Endothelial cell of umbilical vein (primary cell): ENCODE measurements at regions not wholly inside any gene's neighbourhood (a gene's known extent, or its start where the extent isn't known, plus 50 kb on each side); places are given as distances from the start of the nearest gene placed in this dataset.

Experiments used
- BruUV-seq: library from RNA; stranded (reverse); fragments of 400-500 nt; replicated peaks from 2 replicates; lab custom pipeline; 2021; lab: Mats Ljungman, UMichigan
- CTCF ChIA-PET: fragments of 300-600, 350-600 bp; sonication (Branson Sonifier 250); formaldehyde crosslinking; loops from one replicate; lab custom pipeline; 2021; ENCODE audit warnings: antibody characterized with exemption, inconsistent platforms; lab: Charles Lee
- POLR2A ChIA-PET: fragments of 300-600, 350-600 bp; sonication (Branson Sonifier 250); formaldehyde crosslinking; loops from one replicate; lab custom pipeline; 2021; ENCODE audit warnings: antibody characterized with exemption, inconsistent platforms; lab: Charles Lee
- DNase-seq: peaks from one replicate; pipeline ENCODE4 v3.0.0-alpha.2; 2011; ENCODE audit warnings: low read depth, low spot score
- FAIRE-seq: peaks from 2 replicates; lab custom pipeline; 2011; peaks lifted over from hg19 to GRCh38; lab: Jason Lieb, UNC
- H2AFZ ChIP-seq: 2 replicates; pipeline ENCODE4 v1.6.0; 2012; ENCODE audit warnings: low read depth, low read length, control low read depth, inconsistent platforms
- H3K27ac ChIP-seq: 2 replicates; pipeline ENCODE4 v1.5.1; 2011; ENCODE audit warnings: low read depth, mild to moderate bottlenecking, control low read depth, low read length, moderate library complexity; ENCODE audit not compliant: insufficient read depth
- H3K27me3 ChIP-seq, 2 experiments: 2 replicates each; pipeline versions ENCODE4 v1.6.0 to v1.6.1; 2011; ENCODE audit warnings: low read length in 2 of 2, mixed read lengths in 1 of 2; ENCODE audit not compliant: control insufficient read depth in 2 of 2, insufficient read depth in 2 of 2
- H3K36me3 ChIP-seq, 2 experiments: 2 replicates in 1 of 2; 3 replicates in 1 of 2; pipeline ENCODE4 v1.5.1; 2011; ENCODE audit warnings: low read length in 2 of 2, mild to moderate bottlenecking in 1 of 2, moderate library complexity in 1 of 2; ENCODE audit not compliant: control insufficient read depth in 2 of 2, insufficient read depth in 2 of 2; ENCODE audit errors: extremely low read depth in 1 of 2
- H3K4me1 ChIP-seq: 3 replicates; pipeline ENCODE4 v1.5.1; 2011; ENCODE audit warnings: mild to moderate bottlenecking, low read length; ENCODE audit not compliant: control insufficient read depth, insufficient read depth; ENCODE audit errors: extremely low read depth
- H3K4me2 ChIP-seq: 2 replicates; pipeline ENCODE4 v1.6.1; 2011; ENCODE audit warnings: low read length, control low read depth, mixed read lengths; ENCODE audit not compliant: insufficient read depth
- H3K4me3 ChIP-seq, 3 experiments: fragments of 200-600 bp in 1 of 3; sonication (generic), shearing (Covaris generic) in 1 of 3; replicated peaks in 1 of 3; 2 replicates each; pipeline ENCODE4 v1.5.1; 2011 to 2016; ENCODE audit warnings: control low read depth in 3 of 3, low read length in 3 of 3, mild to moderate bottlenecking in 2 of 3, inconsistent platforms in 1 of 3, low read depth in 1 of 3, moderate library complexity in 1 of 3; ENCODE audit not compliant: insufficient read depth in 1 of 3
- H3K79me2 ChIP-seq: 2 replicates; pipeline ENCODE4 v1.6.0; 2012; ENCODE audit warnings: low read length, inconsistent platforms; ENCODE audit not compliant: control insufficient read depth, insufficient read depth
- H3K9ac ChIP-seq: replicated peaks from 2 replicates; pipeline ENCODE3; 2011; ENCODE audit warnings: low read length, control low read depth; ENCODE audit not compliant: insufficient read depth; ENCODE audit errors: extremely low read depth
- H3K9me1 ChIP-seq: replicated peaks from 3 replicates; pipeline ENCODE4 v1.6.0; 2011; ENCODE audit warnings: mild to moderate bottlenecking, low read length; ENCODE audit not compliant: control insufficient read depth, insufficient read depth; ENCODE audit errors: extremely low read depth
- H3K9me3 ChIP-seq: replicated peaks from 2 replicates; pipeline ENCODE4 v1.5.1; 2012; ENCODE audit warnings: low read length, inconsistent platforms; ENCODE audit not compliant: control insufficient read depth, insufficient read depth
- H4K20me1 ChIP-seq: replicated peaks from 2 replicates; pipeline ENCODE3; 2011; ENCODE audit warnings: mild to moderate bottlenecking, low read length; ENCODE audit not compliant: control insufficient read depth, insufficient read depth; ENCODE audit errors: extremely low read depth
- EZH2 ChIP-seq: IDR thresholded peaks from 2 replicates; pipeline ENCODE4 v1.6.1; 2012; ENCODE audit warnings: borderline replicate concordance, low read depth, mild to moderate bottlenecking, moderate library complexity, low read length, inconsistent platforms; ENCODE audit not compliant: severe bottlenecking
- FOS ChIP-seq: IDR thresholded peaks from 2 replicates; pipeline ENCODE4 v1.6.1; 2011; ENCODE audit warnings: mild to moderate bottlenecking, low read length, moderate library complexity, borderline replicate concordance; ENCODE audit not compliant: insufficient read depth
- GATA2 ChIP-seq: IDR thresholded peaks from 2 replicates; pipeline ENCODE4 v1.7.0; 2011; ENCODE audit warnings: low read depth, mild to moderate bottlenecking, moderate library complexity, mixed read lengths, low read length; ENCODE audit not compliant: insufficient read length, insufficient read depth
- JUN ChIP-seq: IDR thresholded peaks from 2 replicates; pipeline ENCODE4 v1.6.1; 2011; ENCODE audit warnings: borderline replicate concordance, low read depth; ENCODE audit not compliant: insufficient read length, insufficient read depth
- MYC ChIP-seq: IDR thresholded peaks from one replicate; pipeline ENCODE4 v1.6.1; 2011; ENCODE audit warnings: mild to moderate bottlenecking, low read depth, low read length
- POLR2A ChIP-seq: IDR thresholded peaks from 2 replicates; pipeline ENCODE4 v1.6.1; 2012; ENCODE audit warnings: low read depth, mild to moderate bottlenecking, control low read depth, low read length
- POLR2AphosphoS5 ChIP-seq: IDR thresholded peaks from 2 replicates; pipeline ENCODE4 v1.6.1; 2012; ENCODE audit warnings: low read depth, mild to moderate bottlenecking, control low read depth, low read length, moderate library complexity; ENCODE audit not compliant: insufficient read depth
- dilution Hi-C: fragments of 300-500 bp; cut with MboI; formaldehyde crosslinking; loops from one replicate; pipeline ENCODE4 v1.15.0; 2019; ENCODE audit warnings: low sequenced_read_pairs; ENCODE audit not compliant: extremely low pct_ligation_motif_present
- intact Hi-C: fragments of 100-400 bp; cut with micrococcal nuclease; formaldehyde crosslinking; loops from one replicate; pipeline ENCODE4 v1.10.0; 2022
- TF ChIP-seq, protein P1 (sequence below): IDR thresholded peaks from 2 replicates; pipeline ENCODE4 v1.6.1; 2011; ENCODE audit not compliant: insufficient read depth, insufficient read length
- TF ChIP-seq, protein P2 (sequence below), 2 donors: IDR thresholded peaks; 1 replicate in 1 of 2; 2 replicates in 1 of 2; pipeline ENCODE4 v1.5.1; 2011; ENCODE audit warnings: low read length in 2 of 2, mild to moderate bottlenecking in 2 of 2, moderate library complexity in 2 of 2, control low read depth in 1 of 2, inconsistent platforms in 1 of 2, low read depth in 1 of 2; ENCODE audit not compliant: insufficient read depth in 1 of 2; ENCODE audit errors: extremely low read depth in 1 of 2

DNA sequence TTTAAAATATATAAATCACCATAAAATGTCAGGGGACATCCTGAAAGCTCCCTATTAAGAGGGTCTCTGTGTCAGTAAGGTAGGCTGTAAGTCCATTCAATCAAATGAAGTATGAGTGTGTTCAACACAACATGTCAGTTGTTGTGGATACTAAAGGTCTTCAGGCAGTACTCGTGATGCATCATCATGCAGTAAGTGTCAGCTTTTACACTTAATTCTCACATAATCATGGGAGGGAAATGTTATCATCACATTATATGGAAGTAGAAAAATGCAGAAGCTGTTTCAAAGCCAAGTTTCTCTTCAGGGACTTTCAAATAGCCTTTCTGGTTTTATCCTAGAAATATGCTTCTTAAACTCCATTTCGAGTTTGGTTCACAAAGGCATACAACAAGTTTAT lies 477.1 kb upstream of the ID2 start:
- H3K27me3 ChIP-seq = no peaks in the 10 kb centered on the region
- H2AFZ ChIP-seq = no peak overlapping the region
- POLR2A ChIA-PET = no interaction called here
- no peaks in the 10 kb centered on the region for H3K9me3 ChIP-seq
- no peaks in the 10 kb centered on the region for H3K36me3 ChIP-seq
- H3K9ac ChIP-seq = no peak overlapping the region
- CTCF ChIA-PET = no interaction called here
- no peak for FAIRE-seq
- H4K20me1 ChIP-seq = no peaks in the 10 kb centered on the region
- H3K4me1 ChIP-seq = no peaks in the 10 kb centered on the region
- no peak overlapping the region for H3K4me2 ChIP-seq
- no peak overlapping the region for H3K4me3 ChIP-seq
- dilution Hi-C loops = no loop called here
- TF ChIP-seq, protein P1, sequence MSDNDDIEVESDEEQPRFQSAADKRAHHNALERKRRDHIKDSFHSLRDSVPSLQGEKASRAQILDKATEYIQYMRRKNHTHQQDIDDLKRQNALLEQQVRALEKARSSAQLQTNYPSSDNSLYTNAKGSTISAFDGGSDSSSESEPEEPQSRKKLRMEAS = no peak
- TF ChIP-seq JUN = no peak
- no peak for TF ChIP-seq EZH2
- TF ChIP-seq, protein P2, sequence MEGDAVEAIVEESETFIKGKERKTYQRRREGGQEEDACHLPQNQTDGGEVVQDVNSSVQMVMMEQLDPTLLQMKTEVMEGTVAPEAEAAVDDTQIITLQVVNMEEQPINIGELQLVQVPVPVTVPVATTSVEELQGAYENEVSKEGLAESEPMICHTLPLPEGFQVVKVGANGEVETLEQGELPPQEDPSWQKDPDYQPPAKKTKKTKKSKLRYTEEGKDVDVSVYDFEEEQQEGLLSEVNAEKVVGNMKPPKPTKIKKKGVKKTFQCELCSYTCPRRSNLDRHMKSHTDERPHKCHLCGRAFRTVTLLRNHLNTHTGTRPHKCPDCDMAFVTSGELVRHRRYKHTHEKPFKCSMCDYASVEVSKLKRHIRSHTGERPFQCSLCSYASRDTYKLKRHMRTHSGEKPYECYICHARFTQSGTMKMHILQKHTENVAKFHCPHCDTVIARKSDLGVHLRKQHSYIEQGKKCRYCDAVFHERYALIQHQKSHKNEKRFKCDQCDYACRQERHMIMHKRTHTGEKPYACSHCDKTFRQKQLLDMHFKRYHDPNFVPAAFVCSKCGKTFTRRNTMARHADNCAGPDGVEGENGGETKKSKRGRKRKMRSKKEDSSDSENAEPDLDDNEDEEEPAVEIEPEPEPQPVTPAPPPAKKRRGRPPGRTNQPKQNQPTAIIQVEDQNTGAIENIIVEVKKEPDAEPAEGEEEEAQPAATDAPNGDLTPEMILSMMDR (IDR thresholded peaks at IDR 0.05; ENCODE audit: extremely low read depth in 1 of 2, insufficient read depth in 1 of 2, low read depth in 1 of 2, low read length in 2 of 2) = no peak
- no peak for TF ChIP-seq MYC
- no peak for TF ChIP-seq GATA2
- TF ChIP-seq FOS = no peak
- no peak for TF ChIP-seq POLR2AphosphoS5
- no peak for TF ChIP-seq POLR2A
- intact Hi-C loops = no loop called here
- no TSS peak for BruUV-seq
- DNase-seq = no peak
- no peaks in the 10 kb centered on the region for H3K9me1 ChIP-seq
- H3K27ac ChIP-seq = no peak overlapping the region
- no peaks in the 10 kb centered on the region for H3K79me2 ChIP-seq
